B cell (primary cell): ENCODE measurements at regions not wholly inside any gene's neighbourhood (a gene's known extent, or its start where the extent isn't known, plus 50 kb on each side); places are given as distances from the start of the nearest gene placed in this dataset.

Source experiments
- ATAC-seq: fragments of 200-7000 bp; cut with Tn5 transposase; one replicate; pipeline ENCODE4 v1.10.0; 2021; ENCODE audit warnings: low read depth, mild to moderate bottlenecking, moderate number of reproducible peaks, moderate library complexity
- CTCF ChIA-PET: fragments of 350-600 bp; sonication (Branson Sonifier 250); formaldehyde crosslinking; loops from one replicate; lab custom pipeline; 2021; ENCODE audit warnings: antibody characterized with exemption, inconsistent platforms; lab: Charles Lee
- POLR2A ChIA-PET: fragments of 350-600 bp; sonication (Branson Sonifier 250); formaldehyde crosslinking; loops from one replicate; lab custom pipeline; 2021; ENCODE audit warnings: antibody characterized with exemption; lab: Charles Lee
- DNase-seq: peaks from one replicate; pipeline ENCODE4 v3.0.0; 2013
- H2AFZ ChIP-seq: 2 replicates; pipeline ENCODE4 v1.6.1; 2012; ENCODE audit warnings: mild to moderate bottlenecking, low read depth, low read length; ENCODE audit not compliant: insufficient read depth, poor library complexity, severe bottlenecking
- H3K27ac ChIP-seq, 2 donors: 1 replicate in 1 of 2; 2 replicates in 1 of 2; pipeline ENCODE4 v1.5.1; 2012 to 2013; ENCODE audit warnings: low read length in 2 of 2, mild to moderate bottlenecking in 2 of 2, moderate library complexity in 1 of 2
- H3K27me3 ChIP-seq, 4 experiments: fragments of 200-600 bp in 1 of 4; sonication (generic) in 1 of 4; replicated peaks in 1 of 4; 1 replicate in 2 of 4; 2 replicates in 2 of 4; pipeline versions ENCODE4 v1.6.1 to v1.7.0; 2013 to 2016; ENCODE audit warnings: low read length in 3 of 4, mild to moderate bottlenecking in 2 of 4, mixed read lengths in 1 of 4, moderate library complexity in 1 of 4; ENCODE audit not compliant: insufficient read depth in 4 of 4, control insufficient read depth in 3 of 4; ENCODE audit errors: control extremely low read depth in 1 of 4
- H3K36me3 ChIP-seq, 2 experiments: replicated peaks in 1 of 2; 1 replicate in 1 of 2; 2 replicates in 1 of 2; pipeline versions ENCODE4 v1.6.1 to v1.7.1; 2013; ENCODE audit warnings: low read length in 1 of 2; ENCODE audit not compliant: insufficient read depth in 2 of 2, control insufficient read depth in 1 of 2; ENCODE audit errors: control extremely low read depth in 1 of 2, extremely low read depth in 1 of 2
- H3K4me1 ChIP-seq, 2 donors: fragments of 200-600 bp in 1 of 2; sonication (generic) in 1 of 2; 1 replicate in 1 of 2; 2 replicates in 1 of 2; pipeline versions ENCODE4 v1.5.1 to v1.6.1; 2013 to 2017; ENCODE audit warnings: low read length in 2 of 2; ENCODE audit not compliant: control insufficient read depth in 2 of 2, insufficient read depth in 2 of 2
- H3K4me2 ChIP-seq: replicated peaks from 2 replicates; pipeline ENCODE3; 2012; ENCODE audit warnings: mild to moderate bottlenecking, low read depth, low read length; ENCODE audit not compliant: poor library complexity, severe bottlenecking
- H3K4me3 ChIP-seq, 5 experiments: fragments of 200-600 bp in 1 of 5; sonication (generic) in 1 of 5; 1 replicate in 3 of 5; 2 replicates in 2 of 5; pipeline versions ENCODE4 v1.5.1 to v1.7.0; 2011 to 2016; ENCODE audit warnings: low read length in 4 of 5, mild to moderate bottlenecking in 4 of 5, low read depth in 2 of 5, control low read depth in 1 of 5, moderate library complexity in 1 of 5; ENCODE audit not compliant: insufficient read depth in 1 of 5; ENCODE audit errors: control extremely low read depth in 1 of 5, extremely low read depth in 1 of 5
- H3K79me2 ChIP-seq: fragments of 200-600 bp; sonication (generic); one replicate; pipeline ENCODE4 v1.6.0; 2016; ENCODE audit warnings: low read length; ENCODE audit not compliant: control insufficient read depth, insufficient read depth
- H3K9ac ChIP-seq: fragments of 200-600 bp; sonication (generic); 2 replicates; pipeline ENCODE4 v1.6.1; 2017; ENCODE audit warnings: mild to moderate bottlenecking, low read length, moderate library complexity
- H3K9me3 ChIP-seq, 3 donors: one replicate each; pipeline versions ENCODE4 v1.6.1 to v1.7.1; 2013; ENCODE audit warnings: low read length in 2 of 3; ENCODE audit not compliant: control insufficient read depth in 2 of 3, insufficient read depth in 1 of 3; ENCODE audit errors: control extremely low read depth in 1 of 3
- H4K20me1 ChIP-seq: 2 replicates; pipeline ENCODE4 v1.6.0; 2012; ENCODE audit warnings: mild to moderate bottlenecking, low read length; ENCODE audit not compliant: insufficient read depth, control insufficient read depth, poor library complexity, severe bottlenecking
- H3K27ac Mint-ChIP-seq: one replicate; pipeline ENCODE4 v1.8.0; 2021; ENCODE audit warnings: mixed read lengths
- H3K27me3 Mint-ChIP-seq: one replicate; pipeline ENCODE4 v1.8.0; 2021; ENCODE audit warnings: mixed read lengths
- H3K4me1 Mint-ChIP-seq: one replicate; pipeline ENCODE4 v1.8.0; 2021; ENCODE audit warnings: mixed read lengths
- H3K4me3 Mint-ChIP-seq: one replicate; pipeline ENCODE4 v1.8.0; 2021; ENCODE audit warnings: mixed read lengths
- H3K9me3 Mint-ChIP-seq: one replicate; pipeline ENCODE4 v1.8.0; 2022; ENCODE audit warnings: mixed read lengths; ENCODE audit not compliant: insufficient read depth
- EZH2 ChIP-seq: IDR thresholded peaks from 2 replicates; pipeline ENCODE4 v1.6.1; 2012; ENCODE audit warnings: borderline replicate concordance, low read depth, mild to moderate bottlenecking, moderate library complexity, low read length; ENCODE audit not compliant: insufficient read depth, poor library complexity, severe bottlenecking
- WGBS: methylation state at CpG from one replicate; pipeline ENCODE4 v1.1.5; 2013; ENCODE audit warnings: missing lambda C conversion rate; ENCODE audit not compliant: insufficient coverage; 5-methylcytosine and 5-hydroxymethylcytosine counted together
- intact Hi-C: fragments of 100-400 bp; cut with micrococcal nuclease; formaldehyde crosslinking; loops from one replicate; pipeline ENCODE4 v1.10.0; 2022
- TF ChIP-seq, protein P1 (sequence below): fragments of 200-600 bp; IDR thresholded peaks from one replicate; pipeline ENCODE4 v1.8.0; 2022; ENCODE audit warnings: antibody characterized with exemption, mild to moderate bottlenecking

DNA sequence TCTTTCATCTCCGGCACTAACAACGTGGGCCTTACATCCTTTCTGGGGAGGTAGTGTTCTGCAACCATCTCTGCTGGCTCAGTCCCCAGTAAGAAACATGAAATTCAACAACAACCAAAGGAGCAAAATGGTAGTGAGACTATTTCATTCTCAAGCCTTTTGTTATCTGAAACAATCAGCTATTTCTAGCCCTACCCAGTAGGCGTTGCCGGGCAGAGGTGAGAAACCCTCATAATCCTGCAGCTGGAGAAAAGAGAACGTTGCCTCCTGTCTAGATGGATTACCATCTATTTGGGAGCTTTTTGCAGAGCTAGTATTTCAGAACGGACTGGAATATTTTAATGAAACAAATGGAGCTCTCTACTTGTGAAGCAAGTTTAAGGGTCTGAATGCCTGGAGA lies 66.4 kb upstream of the GPR174 start:
- Mint-ChIP-seq H3K4me3 (no peak overlapping the region), H3K9me3 (no peaks in the 10 kb centered on the region), H3K4me1 (peaks cover 8% of the 10 kb centered on the region), H3K27ac (no peak overlapping the region), H3K27me3 (no peaks in the 10 kb centered on the region)
- Histone ChIP-seq H3K4me1 (peaks cover 4 to 9% of the 10 kb centered on the region in 2 donors), H2AFZ (no peak overlapping the region), H3K9ac (no peak overlapping the region), H4K20me1 (no peaks in the 10 kb centered on the region), H3K27ac (no peak overlapping the region), H3K27me3 (no peaks in the 10 kb centered on the region), H3K79me2 (no peaks in the 10 kb centered on the region), H3K36me3 (no peaks in the 10 kb centered on the region), H3K4me3 (no peak overlapping the region), H3K4me2 (no peak overlapping the region), H3K9me3 (no peaks in the 10 kb centered on the region)
- ATAC-seq (no peak), DNase-seq (no peak)
- CTCF ChIA-PET, result interaction anchor here (2.7 to 5.5 kb wide), 2 partner anchors 192 to 522 kb away, joined by 18 to 39 read pairs; no protein-coding TSS in a partner anchor
- POLR2A ChIA-PET, result no interaction called here
- TF ChIP-seq, protein P1, sequence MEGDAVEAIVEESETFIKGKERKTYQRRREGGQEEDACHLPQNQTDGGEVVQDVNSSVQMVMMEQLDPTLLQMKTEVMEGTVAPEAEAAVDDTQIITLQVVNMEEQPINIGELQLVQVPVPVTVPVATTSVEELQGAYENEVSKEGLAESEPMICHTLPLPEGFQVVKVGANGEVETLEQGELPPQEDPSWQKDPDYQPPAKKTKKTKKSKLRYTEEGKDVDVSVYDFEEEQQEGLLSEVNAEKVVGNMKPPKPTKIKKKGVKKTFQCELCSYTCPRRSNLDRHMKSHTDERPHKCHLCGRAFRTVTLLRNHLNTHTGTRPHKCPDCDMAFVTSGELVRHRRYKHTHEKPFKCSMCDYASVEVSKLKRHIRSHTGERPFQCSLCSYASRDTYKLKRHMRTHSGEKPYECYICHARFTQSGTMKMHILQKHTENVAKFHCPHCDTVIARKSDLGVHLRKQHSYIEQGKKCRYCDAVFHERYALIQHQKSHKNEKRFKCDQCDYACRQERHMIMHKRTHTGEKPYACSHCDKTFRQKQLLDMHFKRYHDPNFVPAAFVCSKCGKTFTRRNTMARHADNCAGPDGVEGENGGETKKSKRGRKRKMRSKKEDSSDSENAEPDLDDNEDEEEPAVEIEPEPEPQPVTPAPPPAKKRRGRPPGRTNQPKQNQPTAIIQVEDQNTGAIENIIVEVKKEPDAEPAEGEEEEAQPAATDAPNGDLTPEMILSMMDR, result no peak
- no peak for TF ChIP-seq EZH2
- intact Hi-C loops, result no loop called here
- 100% methylated on average over 1 of the region's 6 CpGs for WGBS

DNA sequence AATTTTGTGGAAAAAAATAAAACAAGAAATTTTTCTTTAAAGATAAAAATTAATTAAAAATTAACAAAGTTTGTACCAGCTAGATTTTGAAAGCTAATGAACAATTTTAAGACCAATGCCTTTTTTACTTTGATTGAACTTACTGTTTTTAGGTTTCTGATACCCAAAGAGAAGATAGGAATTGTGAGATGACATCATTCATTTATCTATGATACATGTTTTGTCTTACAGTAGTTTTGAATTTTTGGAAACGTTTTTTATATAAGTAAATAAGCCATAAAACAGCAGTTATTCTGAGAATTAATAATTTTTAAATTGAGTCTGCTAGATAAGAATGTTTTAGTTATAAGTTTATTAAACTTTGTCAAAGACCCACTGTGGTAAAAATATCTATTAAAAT lies 65.0 kb upstream of the GPR174 start:
- Mint-ChIP-seq H3K4me1 (peaks cover 8% of the 10 kb centered on the region), H3K27ac (no peak overlapping the region), H3K4me3 (no peak overlapping the region), H3K27me3 (no peaks in the 10 kb centered on the region), H3K9me3 (no peaks in the 10 kb centered on the region)
- Histone ChIP-seq H3K27ac (no peak overlapping the region), H3K79me2 (no peaks in the 10 kb centered on the region), H4K20me1 (no peaks in the 10 kb centered on the region), H3K27me3 (no peaks in the 10 kb centered on the region), H3K9ac (no peak overlapping the region), H2AFZ (no peak overlapping the region), H3K4me1 (peaks cover 4 to 9% of the 10 kb centered on the region in 2 donors), H3K9me3 (no peaks in the 10 kb centered on the region), H3K4me3 (no peak overlapping the region), H3K36me3 (no peaks in the 10 kb centered on the region), H3K4me2 (no peak overlapping the region)
- TF ChIP-seq, protein P1, result no peak
- no peak for TF ChIP-seq EZH2
- WGBS, result no CpG with 5 or more reads among the region's 1 CpG
- intact Hi-C loops, result no loop called here
- no peak for DNase-seq
- CTCF ChIA-PET, result interaction anchor here (0.7 to 5.5 kb wide), 3 partner anchors 191 to 524 kb away, joined by 3 to 39 read pairs (median 18); no protein-coding TSS in a partner anchor
- ATAC-seq, result no peak
- POLR2A ChIA-PET, result interaction anchor here (0.7 kb wide), 1 partner anchor 101 kb away, joined by 4 read pairs; no protein-coding TSS in a partner anchor
